ENCODE measurements at regions not wholly inside any gene's neighbourhood (a gene's known extent, or its start where the extent isn't known, plus 50 kb on each side); places are given as distances from the start of the nearest gene placed in this dataset.

DNA sequence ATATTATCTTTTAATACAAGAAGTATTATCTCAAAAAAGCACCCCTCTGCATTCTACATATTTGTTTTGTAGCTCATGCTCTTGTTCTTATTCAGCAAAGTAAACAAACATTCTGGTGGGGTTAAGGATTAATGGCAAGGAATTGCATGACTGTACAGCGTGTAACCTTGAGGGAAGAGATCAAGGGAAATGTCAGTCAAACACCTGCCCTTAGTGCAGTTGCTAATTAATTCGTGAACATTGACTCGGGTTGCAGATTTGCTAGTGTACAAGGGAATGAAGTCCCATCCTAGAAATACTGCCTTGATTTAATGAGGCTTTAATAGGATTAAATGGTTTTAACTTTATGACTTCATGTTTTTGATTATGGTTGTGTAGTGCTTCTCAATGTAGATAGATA lies 1758.1 kb downstream of the MAT2B start:
- DNase-seq = no peak

DNA sequence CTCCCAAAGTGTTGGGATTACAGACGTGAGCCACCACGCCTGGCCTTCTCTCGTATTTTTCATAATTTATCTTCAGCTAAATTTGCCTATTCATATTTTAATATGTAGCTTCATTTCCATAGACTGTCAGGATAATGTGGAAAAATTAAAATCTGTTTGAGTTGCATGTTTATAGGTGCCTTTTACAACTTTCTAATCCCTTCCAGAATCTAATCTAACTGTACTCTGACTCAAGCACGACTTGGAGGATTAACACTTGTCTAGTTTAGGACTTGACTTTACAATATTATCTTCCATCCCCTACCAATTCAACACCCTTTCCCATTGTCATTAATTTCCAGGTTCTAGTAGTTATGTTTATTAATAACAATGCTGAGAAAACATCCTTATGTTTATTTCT lies 1761.5 kb downstream of the MAT2B start:
- no peak for DNase-seq

DNA sequence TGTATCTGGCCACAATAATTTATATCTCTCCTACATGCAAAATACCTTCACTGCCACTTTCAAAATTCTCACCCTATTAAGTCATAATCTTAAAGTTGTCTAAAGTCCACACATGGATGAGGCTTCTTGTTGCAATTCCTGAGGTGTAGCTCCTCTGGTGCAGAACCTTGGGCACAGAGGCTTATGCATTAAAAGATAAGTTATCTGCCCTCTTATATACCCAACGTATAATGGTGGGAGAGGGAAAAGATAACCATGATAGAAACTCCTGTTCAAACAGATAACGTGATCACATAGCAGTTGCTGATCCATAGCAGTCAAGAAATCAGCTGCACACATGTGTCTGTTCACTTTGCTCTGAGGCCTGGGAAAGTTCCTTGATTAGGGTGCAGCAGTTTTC lies 1767.0 kb downstream of the MAT2B start:
- no peak for DNase-seq

DNA sequence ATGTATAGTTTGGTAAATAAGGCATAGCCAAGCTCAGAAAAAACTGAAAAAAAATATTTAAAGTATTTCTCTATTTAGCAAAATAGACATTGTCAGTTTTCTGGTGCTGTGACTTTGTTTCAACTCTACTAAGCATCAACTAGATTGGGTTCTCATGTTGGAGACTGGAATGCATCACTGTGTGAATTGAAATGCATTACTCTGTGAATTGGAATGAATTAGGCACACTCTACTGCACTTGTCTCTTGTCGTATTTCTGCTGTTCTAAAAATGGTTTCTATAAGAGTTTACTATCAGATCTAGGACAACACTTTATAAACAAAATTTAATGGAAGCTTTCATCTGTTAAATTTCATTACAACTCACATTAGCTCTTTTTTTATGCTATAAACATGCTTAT lies 1772.2 kb downstream of the MAT2B start:
- no peak for DNase-seq

DNA sequence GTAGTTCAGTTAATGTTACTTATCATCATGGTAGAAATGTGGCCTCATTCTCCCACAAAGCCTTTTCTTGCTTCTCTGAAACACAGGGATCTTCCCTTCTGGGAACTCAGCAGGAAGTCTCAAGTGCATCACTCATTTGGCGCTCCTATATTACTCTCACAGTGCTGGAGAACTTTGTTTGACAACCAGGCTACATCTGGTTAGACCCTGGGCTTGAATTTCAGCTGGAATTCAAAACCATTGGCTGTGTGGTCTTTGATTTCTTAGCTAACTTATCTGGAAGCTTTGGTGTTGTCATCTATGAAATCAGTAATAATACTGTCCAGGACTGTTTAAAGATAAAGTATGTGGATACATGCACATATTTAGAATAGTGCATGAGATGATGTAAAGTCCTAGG lies 1777.1 kb downstream of the MAT2B start:
- DNase-seq = no peak

DNA sequence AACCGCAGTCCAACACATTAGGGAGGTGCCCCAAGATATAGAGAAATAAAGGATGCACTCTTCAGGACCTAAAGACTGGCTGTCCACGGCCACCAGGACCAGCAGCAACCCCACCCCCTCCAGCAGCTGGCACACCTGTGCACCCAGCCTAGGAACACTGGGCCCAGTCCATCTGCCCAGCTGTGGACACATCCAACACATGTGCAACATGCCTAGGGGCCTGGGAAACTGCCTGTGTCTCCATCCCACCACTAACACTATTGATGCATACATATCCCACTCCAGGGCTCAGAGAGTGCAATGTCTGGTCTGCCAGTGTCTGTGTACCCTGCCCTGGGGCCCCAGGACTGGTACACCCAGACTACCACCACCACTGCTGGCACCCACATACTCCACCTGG lies 1781.3 kb downstream of the MAT2B start:
- DNase-seq = no peak

DNA sequence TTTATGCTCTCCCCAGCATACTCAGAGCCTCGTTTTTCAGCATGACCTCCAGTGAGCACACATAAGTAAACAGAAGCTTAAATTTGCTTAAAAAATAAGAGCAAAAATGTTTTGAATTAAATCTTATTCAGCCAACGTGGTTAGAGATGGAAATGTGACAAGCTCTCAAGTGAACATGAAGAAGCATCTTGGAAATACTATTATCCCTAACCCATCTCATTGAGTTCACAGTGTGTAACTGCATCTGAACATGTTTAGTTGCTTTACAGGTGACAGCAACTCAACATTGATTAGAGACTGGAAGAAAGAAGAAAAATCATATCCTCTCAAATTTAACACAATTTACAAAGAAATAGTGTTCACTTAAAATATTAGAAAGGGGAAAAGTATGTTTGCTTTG lies 1785.1 kb downstream of the MAT2B start:
- no peak for DNase-seq

DNA sequence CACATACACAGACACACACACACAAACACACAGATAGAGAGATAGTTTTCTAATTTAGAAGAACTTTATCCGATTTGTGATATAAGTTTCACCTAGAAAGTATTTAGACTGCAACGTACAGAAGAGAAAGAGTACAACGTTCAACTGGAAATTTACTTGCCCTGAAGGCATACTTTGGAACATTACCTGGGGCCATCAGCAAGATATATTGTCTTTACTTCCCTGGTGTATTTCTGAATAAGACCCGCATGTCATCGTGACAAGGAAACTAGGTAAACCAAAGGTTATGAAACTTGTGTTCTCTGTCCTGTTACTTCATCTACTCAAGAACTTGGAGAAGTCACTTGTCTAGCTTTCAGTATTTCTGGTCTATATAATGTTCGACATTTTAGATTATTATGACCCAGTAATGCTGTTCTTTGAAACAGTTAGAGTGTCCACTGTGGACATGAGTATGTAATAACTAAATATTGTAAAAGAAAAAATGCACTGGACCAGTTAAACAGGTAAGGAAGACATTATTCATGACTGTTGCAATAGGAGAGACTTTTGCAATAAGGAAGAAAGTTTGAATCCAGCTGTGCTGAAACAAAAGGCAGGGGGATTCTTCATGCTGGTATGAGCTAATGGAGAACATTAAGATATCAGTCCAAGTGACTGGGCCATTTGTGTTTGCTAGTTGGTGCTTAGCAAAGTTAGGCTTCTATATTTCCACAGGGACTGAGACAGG lies 1791.1 kb downstream of the MAT2B start:
- DNase-seq = no peak

DNA sequence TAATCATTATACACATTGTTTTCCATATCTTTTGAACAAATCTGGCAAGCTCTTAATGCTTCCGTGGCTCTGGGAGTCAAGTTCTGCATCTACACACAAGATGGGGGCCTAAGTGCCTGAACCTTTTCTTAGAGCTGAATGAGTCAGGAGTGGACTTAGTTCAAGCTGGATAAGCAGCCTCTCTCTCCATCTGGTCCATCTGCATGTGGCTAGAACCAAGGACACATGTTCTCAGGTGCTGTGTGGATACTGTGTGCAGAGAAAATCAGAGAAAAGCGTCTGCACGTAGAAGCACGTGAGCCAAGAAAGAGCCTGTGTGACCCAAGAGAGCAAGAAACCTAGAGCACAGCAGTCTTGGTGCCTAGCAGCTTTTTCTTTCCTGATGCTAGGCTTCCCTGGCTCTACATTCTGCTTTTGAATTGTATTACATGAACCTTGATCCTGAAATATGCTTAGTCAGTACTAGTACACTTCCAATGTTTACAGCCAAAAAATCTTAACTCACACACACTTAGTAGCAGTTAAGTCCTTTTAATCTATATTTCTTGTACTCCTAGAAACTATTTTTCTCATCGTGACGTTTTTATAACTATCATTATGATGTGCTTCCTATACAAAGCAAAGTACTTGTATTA lies 1798.9 kb downstream of the MAT2B start:
- no peak for DNase-seq

DNA sequence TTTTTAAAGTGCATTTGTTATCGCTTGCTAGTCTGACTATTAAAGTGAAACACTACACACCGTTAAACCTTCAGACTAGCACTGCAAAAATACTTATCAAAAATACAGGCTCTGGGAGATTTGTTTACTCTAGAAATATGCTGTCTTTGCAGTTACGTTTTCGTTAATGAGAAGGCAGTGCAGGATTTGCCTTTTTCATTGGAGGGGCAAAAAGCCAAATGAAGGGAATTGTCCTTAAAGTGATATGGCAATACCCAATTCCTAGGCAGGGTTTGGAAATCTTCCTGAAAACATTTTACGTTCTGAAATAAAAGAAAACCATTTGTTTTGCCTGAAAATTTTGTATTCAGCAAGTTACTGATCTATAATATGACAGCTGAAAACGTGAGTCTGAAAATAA lies 1800.2 kb downstream of the MAT2B start:
- no peak for DNase-seq

DNA sequence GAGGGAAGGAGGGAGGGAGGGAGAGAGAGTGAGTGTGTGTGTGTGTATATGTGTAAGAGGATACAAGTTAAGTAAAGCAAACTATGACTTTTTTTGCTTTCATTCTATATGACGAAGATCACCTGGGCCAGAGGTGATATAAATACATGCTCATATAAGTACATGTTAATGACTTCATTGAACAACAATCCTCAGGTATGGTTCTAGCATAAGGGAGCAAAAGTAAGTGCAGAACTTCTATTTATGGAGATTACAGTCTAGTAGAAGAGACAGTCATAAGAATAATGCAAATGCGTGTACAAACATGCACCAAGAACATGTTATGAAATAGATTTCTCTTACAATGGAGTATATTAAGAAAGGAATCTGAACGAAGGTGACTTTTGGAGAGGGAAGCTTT lies 1804.0 kb downstream of the MAT2B start:
- no peak for DNase-seq

DNA sequence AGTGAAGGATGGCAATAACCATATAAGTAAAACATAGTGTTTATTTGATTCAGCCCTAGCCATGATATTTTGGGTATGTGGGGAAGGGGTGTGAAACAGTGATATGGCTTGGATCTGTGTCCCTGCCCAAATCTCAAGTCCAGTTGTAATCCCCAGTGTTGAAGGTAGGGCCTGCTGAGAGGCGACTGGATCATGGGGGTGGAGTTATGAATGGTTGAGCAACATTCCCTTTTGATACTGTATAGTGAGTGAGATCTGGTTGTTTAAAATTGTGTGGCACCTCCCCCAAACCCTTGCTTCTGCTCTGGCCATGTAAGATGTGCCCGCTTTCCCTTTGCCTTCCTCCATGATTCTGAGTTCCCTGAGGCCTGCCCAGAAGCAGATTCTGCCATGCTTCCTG lies 1804.6 kb downstream of the MAT2B start:
- no peak for DNase-seq

DNA sequence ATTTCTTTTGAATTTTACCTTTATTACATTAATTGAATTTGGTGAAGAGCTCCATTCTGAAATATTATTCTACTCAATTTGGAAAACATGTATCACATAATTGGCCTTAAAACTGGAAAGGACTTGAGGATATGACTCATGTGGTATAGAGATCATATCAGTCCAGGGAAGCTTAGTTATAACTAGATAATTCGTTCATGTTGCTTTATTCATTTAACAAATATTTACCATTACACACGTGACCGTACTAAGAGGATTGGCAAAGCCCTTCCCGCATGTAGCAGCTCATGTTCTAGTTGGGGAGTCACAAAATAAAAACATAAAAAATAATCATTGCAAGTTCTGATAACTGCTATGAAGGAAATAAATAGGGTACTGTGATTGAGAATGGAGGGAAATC lies 1816.5 kb downstream of the MAT2B start:
- DNase-seq = no peak

DNA sequence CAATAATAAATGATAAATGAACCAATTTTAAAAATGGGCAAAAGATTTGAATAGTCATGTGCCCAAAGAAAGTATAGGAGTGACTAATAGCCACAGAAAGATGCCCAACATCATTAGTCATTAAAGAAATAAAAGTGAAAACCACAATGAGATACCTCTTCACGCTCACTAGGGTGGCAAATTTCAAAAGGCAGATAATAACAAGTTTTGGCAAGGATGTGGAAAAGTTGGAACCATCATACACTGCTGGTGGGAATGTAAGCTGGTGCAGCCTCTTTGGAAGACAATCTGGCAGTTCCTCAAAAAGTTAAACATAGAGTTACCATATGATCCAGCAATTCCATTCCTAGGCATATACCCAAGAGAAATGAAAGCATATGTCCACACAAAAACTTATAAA lies 1819.8 kb downstream of the MAT2B start:
- no peak for DNase-seq

DNA sequence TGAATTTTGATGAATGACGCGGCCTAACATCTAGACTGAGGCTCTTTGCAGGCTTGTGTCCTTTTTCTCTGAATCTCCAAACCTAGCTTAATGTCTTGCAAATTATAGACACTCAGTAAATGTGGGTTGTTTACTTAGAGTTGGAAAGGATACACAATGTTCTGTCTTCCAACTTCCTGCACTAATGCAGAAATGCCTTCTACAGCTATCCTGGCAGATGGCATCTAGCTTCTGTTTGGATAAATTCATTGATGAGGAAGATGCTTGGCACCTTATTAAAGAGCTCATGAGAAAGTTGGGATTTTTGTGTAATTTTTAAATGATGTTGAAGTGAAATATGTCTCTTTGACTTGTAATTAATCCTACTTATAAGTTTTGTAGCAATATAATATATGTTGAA lies 1822.2 kb downstream of the MAT2B start:
- no peak for DNase-seq

DNA sequence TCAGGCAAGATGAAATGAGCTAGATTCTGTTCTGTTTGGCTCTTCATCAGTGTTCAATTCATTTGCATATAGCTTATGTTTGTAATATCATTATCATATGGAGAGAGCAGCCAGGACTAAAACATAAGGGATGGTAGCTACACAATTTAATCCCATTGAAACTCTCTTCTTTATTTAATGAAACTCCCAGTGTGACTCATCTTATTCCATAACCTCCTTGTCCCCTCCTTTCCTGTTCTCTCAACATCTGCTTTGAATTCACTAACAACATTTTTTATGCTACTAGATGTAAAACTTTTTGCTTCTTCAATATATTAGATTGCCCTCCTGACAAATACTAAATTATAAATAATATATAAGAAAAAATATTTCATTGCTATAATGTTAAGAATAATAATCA lies 1823.4 kb downstream of the MAT2B start:
- no peak for DNase-seq

DNA sequence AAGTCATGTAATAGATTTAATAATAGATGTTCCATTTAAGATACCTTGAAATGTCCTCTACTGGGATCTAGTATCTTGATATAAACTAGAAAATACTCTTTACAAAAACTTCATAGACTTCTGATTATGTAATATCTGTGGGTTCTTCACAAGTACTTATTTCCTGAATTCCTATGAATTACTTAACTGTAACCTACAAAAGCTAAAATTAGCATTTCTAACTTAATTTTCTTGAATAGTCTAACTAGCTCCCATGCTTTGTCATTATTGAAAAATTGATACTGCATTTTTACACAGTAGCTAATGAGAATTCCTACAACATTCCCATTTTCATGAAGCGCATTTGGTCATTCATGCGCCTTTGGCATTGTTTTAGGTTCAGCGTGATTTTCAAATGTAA lies 1828.2 kb downstream of the MAT2B start:
- no peak for DNase-seq

DNA sequence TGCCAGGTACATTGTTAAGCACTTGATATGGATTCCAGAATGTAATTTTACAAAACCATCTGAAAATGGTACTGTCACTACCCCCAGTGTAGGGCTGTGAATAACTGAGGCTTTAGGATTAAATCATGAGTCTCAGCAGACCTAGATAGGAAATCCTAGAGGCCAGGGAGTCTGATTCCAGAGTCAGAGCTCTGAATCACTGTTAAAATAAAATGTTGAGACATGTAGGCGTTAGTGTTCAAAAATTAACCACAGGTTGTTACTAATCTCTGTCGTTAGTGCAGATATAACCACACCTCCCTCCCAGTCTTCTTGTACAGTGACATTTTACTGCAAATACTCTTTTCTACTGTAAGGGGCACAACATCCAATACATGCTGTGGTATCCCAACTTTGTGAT lies 1828.8 kb downstream of the MAT2B start:
- DNase-seq = no peak

DNA sequence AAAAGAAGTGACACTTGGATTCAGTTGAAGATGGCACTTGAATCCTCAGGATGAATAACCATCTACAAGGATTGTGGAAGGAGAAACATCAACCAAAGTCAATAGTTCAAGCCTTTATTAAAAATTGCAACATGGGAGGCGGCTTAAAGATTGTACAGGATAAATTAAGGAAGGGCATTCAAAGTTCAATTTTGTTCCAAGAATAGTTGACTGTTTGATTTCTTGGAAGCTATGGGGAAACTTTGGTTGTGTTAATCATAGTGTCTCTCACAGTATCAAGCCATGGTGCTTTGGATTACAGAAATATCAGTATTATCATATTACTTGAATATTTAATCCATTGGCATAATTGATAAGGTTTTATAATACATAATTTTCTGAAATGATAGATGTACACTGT lies 1844.3 kb downstream of the MAT2B start:
- no peak for DNase-seq

DNA sequence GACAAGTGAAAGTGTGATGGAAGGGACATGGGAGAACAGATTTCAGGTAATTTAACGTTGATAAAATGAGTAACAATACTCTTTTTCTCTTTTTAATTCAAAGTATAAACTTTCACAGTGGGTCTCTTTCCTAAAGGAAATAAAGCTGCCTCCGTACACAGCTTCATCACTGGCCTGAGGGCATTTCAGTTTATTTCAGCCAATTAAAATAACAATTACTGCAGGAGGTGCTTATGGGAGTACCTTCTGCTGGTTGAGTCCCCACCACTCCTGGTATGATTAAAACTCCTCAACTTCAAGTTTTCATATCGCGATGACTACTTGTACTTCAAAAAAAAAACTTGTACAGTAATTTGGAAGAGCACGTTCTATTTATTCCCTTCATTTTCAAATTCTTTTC lies 1845.9 kb downstream of the MAT2B start:
- DNase-seq = no peak

DNA sequence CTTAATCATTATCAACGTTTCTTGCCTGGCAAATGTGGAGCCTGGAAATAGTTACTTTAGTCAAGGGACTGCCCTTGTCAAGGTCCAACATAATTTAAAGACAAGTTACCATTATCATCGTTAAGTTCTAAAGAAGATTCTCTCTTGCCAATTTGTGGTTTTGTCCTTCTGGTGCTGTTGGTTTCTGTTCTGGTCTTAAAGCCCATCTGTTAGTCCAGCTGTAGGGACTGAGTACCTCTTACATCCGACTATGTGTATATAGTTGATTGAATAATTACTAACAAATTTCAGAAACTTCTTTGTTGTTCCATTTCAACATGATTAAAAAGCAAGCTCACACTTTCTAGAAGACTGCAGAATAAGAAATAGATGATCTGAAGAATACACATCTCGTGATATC lies 1854.9 kb downstream of the MAT2B start:
- DNase-seq = no peak

DNA sequence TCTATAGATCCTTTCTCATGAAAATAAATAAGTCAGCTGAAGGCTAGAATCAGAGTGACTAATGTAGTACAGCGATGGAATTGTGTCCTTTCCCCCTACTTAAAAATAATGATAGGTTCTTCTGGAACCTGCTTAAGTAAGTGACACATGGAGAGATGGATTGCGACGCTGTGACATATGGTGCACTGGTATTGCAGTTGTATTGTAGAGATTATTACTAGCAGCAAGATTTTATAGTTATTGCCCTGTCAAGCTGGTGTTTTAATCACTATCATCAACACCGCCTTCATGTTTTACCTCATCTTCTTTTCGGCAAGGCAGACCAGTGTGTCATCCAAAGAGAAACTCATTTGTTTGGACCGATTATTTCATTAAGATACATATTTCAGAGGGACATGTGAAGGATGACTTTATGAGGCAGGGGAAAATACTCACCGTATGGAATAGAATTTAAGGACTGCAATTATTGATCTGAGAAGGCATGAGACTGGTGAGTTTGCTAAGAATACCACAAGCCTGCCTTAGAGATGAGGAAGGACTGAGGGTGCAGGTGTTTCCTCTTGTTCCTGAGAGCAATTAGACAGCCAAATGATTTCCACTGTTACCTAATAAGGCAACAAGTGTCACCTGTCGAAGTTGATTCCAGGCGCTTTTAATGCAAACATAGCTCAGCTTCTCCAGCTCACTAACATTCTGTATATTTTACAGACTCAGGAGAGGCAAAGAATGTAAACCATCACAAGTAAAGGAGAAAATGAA lies 1855.5 kb downstream of the MAT2B start:
- no peak for DNase-seq

DNA sequence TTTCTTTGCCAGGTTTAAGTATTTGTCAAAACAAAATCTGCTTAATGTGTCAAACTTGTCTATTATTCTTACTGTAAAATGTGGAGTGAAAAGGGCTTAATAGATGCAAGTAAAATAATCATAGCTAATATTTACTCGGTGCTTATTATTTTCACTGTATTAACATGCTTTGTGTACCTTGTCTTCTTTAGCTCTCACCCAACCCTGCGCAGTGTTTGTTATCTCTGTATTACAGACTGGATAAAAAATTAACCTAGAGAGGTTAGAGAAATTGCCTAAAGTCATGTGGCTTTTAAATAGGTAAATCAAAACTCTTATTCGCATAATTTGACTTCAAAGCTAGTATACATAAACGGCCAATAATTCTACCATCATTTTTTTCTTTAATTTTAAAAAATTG lies 1864.8 kb downstream of the MAT2B start:
- no peak for DNase-seq

DNA sequence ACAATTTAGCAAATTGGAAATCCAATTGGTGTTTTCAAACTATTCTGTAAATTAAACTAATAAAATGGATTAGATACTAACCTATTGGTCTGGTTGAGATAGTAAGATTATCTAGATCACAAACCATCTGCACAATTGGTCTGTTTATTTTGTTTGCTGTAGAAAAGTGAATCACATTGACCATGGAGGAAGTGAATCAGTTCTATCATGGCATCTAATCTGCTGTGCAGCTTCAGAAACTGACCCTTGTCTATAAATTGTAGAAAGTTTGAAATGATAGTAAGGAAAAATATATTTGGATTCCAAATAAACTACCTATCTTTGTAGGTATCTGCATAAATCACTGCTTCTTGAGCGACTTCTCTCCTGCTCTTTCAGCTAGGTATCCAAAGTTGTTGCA lies 1865.4 kb downstream of the MAT2B start:
- DNase-seq = no peak

Data from NCI-H1048 (cell line).